Activated naive CD4-positive, alpha-beta T cell treated with anti-CD3 and anti-CD28 coated beads for 36 hours (primary cell): ENCODE measurements at regions not wholly inside any gene's neighbourhood (a gene's known extent, or its start where the extent isn't known, plus 50 kb on each side); places are given as distances from the start of the nearest gene placed in this dataset.

Experiments
- CTCF ChIA-PET: fragments of 350-600 bp; sonication (Branson Sonifier 250); formaldehyde crosslinking; loops from one replicate; lab custom pipeline; 2021; ENCODE audit warnings: antibody characterized with exemption; lab: Charles Lee
- DNase-seq: peaks from one replicate; pipeline ENCODE4 v3.0.0-alpha.2; 2020
- H3K27ac Mint-ChIP-seq: one replicate; pipeline ENCODE4 v1.8.0; 2021; ENCODE audit warnings: mild to moderate bottlenecking, mixed read lengths
- H3K27me3 Mint-ChIP-seq: one replicate; pipeline ENCODE4 v1.8.0; 2021; ENCODE audit warnings: low read depth, mixed read lengths
- H3K36me3 Mint-ChIP-seq: one replicate; pipeline ENCODE4 v1.8.0; 2021; ENCODE audit warnings: low read depth, mixed read lengths
- H3K4me1 Mint-ChIP-seq: one replicate; pipeline ENCODE4 v1.8.0; 2021; ENCODE audit warnings: low read depth, mixed read lengths
- H3K4me3 Mint-ChIP-seq: one replicate; pipeline ENCODE4 v1.8.0; 2021; ENCODE audit warnings: mild to moderate bottlenecking, moderate library complexity, mixed read lengths
- H3K9me3 Mint-ChIP-seq: one replicate; pipeline ENCODE4 v1.8.0; 2021; ENCODE audit warnings: mixed read lengths
- intact Hi-C: fragments of 100-400 bp; cut with micrococcal nuclease; formaldehyde crosslinking; loops from one replicate; pipeline ENCODE4 v1.15.1; 2023

DNA sequence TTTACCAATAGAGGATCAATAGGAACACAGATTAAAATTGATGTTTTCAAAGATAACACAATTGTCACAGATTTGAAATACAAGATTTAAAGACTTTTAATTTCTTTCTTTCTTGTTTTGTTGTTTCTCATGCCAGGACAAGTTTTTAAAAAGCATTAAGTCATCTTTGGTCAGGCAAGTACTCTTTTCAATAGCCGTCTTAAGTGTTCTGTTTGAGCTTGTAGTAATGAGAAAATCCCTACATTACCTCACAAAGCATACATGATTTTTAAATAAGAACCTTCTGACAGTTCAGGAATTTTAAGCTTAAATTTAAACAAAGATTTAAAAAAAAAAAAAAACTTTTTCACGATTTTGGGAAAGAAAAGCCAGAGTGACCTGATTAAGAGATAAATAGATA is 216.3 kb upstream of the PRR20A start:
- CTCF ChIA-PET: no interaction called here
- no peaks in the 10 kb centered on the region for H3K27me3 Mint-ChIP-seq
- no peak overlapping the region for H3K4me3 Mint-ChIP-seq
- no peaks in the 10 kb centered on the region for H3K36me3 Mint-ChIP-seq
- no peak overlapping the region for H3K27ac Mint-ChIP-seq
- H3K4me1 Mint-ChIP-seq: no peaks in the 10 kb centered on the region
- intact Hi-C loops: no loop called here
- peaks cover 6% of the 10 kb centered on the region for H3K9me3 Mint-ChIP-seq
- DNase-seq: no peak

DNA sequence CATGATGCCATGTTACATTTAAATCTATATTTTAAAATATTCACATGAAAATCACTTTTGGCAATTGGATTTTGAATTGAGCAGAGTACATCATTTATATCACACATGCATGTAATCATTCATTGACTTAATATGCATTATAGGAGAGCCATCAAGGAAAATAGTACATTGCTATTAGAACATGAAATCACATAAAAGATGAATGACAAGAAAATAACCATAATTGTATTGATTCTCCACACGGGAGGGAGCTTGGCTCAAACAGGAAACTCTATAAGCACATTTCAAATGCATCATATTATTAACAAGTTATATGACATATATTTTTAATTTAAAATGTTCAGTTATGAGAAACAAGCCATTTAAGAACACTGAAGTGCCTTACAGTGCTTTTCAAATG is 208.6 kb upstream of the PRR20A start:
- Mint-ChIP-seq H3K27me3 (no peaks in the 10 kb centered on the region), H3K4me1 (no peaks in the 10 kb centered on the region), H3K36me3 (no peaks in the 10 kb centered on the region), H3K27ac (no peak overlapping the region), H3K9me3 (peaks cover 16% of the 10 kb centered on the region), H3K4me3 (no peak overlapping the region)
- no peak for DNase-seq
- intact Hi-C loops: no loop called here
- CTCF ChIA-PET: no interaction called here

DNA sequence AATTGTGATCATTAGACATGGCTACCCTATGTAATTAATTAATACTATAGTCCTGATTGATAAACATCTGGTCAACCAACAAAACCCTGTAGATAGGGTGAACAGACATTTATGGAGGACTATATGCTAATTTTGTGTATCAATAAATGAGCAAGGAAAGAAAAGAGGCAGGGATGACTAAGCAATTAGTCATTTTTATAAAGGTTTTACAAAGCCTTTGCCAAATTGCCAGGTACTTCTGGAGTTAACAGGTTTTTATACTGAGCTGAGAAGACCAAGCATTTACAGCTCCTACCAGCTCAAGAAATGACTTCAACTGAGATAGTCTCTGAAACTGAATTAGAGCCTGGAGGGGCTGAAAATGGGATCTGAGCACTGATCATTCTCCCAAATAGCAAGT is 186.8 kb upstream of the PRR20A start:
- Mint-ChIP-seq H3K27me3 (no peaks in the 10 kb centered on the region), H3K9me3 (no peaks in the 10 kb centered on the region), H3K27ac (no peak overlapping the region), H3K4me1 (no peaks in the 10 kb centered on the region), H3K36me3 (no peaks in the 10 kb centered on the region), H3K4me3 (no peak overlapping the region)
- intact Hi-C loops: no loop called here
- no peak for DNase-seq
- CTCF ChIA-PET: no interaction called here

DNA sequence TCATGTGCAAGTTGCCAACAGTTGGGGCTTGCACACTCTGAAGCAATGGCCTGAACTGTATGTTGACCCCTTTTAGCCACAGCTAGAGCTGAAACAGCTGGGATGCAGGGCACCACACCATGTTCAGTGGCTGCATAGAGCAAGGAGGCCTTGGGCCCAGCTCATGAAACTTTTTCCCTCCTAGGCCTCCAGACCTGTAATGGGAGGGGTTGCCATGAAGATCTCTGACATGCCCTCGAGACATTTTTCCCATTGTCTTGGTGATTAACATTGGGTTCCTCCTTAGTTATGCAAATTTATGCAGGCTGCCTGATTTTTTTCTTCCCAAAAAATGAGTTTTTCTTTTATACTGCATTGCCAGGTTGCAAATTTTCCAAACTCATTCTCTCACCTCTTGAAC is 165.1 kb upstream of the PRR20A start:
- no peaks in the 10 kb centered on the region for H3K27me3 Mint-ChIP-seq
- H3K9me3 Mint-ChIP-seq: peaks cover 7% of the 10 kb centered on the region
- H3K27ac Mint-ChIP-seq: no peak overlapping the region
- no peak for DNase-seq
- H3K4me3 Mint-ChIP-seq: no peak overlapping the region
- no peaks in the 10 kb centered on the region for H3K36me3 Mint-ChIP-seq
- intact Hi-C loops: no loop called here
- no peaks in the 10 kb centered on the region for H3K4me1 Mint-ChIP-seq
- CTCF ChIA-PET: no interaction called here

DNA sequence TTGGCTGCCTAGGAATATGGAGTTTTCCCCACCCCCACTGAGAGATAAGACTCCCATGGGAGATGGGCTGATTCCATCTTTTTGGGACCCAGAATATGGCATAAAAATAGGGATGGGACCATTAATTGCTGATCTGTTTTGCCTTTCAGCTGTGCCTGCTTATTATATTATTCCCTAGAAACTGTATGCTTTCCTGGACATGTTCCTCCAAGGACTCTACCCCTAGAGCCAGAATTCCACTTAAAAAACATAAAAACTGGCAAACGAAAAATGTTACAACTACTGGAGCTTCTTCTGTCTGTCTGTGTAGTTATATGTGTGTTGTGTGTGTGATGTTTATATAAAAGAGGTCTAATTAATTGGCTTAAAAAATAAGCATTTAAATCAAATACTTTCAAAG is 159.9 kb upstream of the PRR20A start:
- no peak overlapping the region for H3K27ac Mint-ChIP-seq
- H3K4me3 Mint-ChIP-seq: no peak overlapping the region
- CTCF ChIA-PET: no interaction called here
- no peak for DNase-seq
- no peaks in the 10 kb centered on the region for H3K27me3 Mint-ChIP-seq
- intact Hi-C loops: no loop called here
- H3K9me3 Mint-ChIP-seq: peaks cover 2% of the 10 kb centered on the region
- H3K4me1 Mint-ChIP-seq: no peaks in the 10 kb centered on the region
- H3K36me3 Mint-ChIP-seq: no peaks in the 10 kb centered on the region

DNA sequence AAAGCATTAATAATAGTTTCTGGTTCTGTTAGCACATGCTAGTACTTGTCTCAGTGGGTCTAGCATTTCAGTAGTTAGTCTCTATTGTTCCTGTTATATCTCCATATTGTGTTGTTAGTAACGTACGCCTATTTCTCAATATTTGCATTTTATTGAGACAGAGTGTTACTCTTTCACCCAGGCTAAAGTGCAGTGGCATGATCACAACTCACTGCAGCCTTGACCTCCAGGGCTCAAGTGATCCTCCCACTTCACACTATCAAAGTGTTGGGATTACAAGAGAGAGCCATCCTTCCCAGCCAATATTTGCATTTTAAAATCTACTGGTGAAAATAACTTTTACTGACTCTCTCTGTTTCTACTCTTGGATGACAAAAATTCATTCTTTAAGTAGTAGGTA is 154.6 kb upstream of the PRR20A start:
- H3K27ac Mint-ChIP-seq: no peak overlapping the region

DNA sequence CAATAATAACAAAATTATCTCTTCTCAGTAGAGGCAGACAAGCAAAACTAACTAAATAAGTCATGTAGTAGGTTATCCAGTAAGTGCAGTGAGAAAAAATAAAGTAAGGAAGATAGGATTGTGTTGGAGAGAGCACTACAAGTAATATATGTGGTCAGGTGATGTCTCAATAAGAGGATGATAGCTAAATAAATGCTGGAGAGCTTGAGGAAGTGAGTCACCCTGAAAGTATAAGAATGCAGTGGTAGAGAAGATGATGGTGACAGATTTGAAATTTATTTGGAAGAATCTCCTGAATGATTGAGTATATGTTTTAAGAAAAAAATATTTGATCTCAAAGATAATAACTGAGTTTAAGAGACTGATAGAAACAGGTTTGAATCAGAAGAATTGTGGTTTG is 152.2 kb upstream of the PRR20A start:
- Mint-ChIP-seq H3K4me1 (no peaks in the 10 kb centered on the region), H3K27me3 (no peaks in the 10 kb centered on the region), H3K4me3 (no peak overlapping the region), H3K36me3 (no peaks in the 10 kb centered on the region), H3K9me3 (peaks cover 6% of the 10 kb centered on the region), H3K27ac (no peak overlapping the region)
- CTCF ChIA-PET: no interaction called here
- intact Hi-C loops: no loop called here
- DNase-seq: no peak

More for the DNA sequence above, 154.6 kb upstream of the PRR20A start:
- H3K9me3 Mint-ChIP-seq: peaks cover 6% of the 10 kb centered on the region
- intact Hi-C loops: no loop called here
- no peaks in the 10 kb centered on the region for H3K4me1 Mint-ChIP-seq
- H3K27me3 Mint-ChIP-seq: no peaks in the 10 kb centered on the region
- no peaks in the 10 kb centered on the region for H3K36me3 Mint-ChIP-seq
- DNase-seq: no peak
- no peak overlapping the region for H3K4me3 Mint-ChIP-seq
- CTCF ChIA-PET: no interaction called here

DNA sequence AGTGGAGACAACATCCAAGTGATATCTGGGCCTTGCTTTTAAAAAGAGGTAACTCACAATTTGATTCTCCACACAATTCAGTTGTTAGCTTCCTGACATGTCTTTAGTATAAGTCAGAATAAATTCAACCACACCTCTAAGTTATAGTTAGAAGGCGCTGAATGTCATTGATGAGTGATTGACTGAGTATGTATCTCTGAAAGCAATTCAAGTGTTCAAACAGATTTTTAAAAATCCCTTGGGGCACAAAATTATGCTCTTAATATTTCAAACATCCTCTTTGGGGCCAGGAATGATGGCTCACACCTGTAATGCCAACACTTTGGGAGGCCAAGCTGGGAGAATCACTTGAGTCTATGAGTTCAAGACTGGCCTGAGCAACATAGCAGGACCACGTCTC is 137.0 kb upstream of the PRR20A start:
- Mint-ChIP-seq H3K27ac (no peak overlapping the region), H3K9me3 (peaks cover 2% of the 10 kb centered on the region), H3K27me3 (no peaks in the 10 kb centered on the region), H3K4me1 (no peaks in the 10 kb centered on the region), H3K4me3 (no peak overlapping the region), H3K36me3 (no peaks in the 10 kb centered on the region)
- intact Hi-C loops: no loop called here
- no peak for DNase-seq
- CTCF ChIA-PET: no interaction called here

DNA sequence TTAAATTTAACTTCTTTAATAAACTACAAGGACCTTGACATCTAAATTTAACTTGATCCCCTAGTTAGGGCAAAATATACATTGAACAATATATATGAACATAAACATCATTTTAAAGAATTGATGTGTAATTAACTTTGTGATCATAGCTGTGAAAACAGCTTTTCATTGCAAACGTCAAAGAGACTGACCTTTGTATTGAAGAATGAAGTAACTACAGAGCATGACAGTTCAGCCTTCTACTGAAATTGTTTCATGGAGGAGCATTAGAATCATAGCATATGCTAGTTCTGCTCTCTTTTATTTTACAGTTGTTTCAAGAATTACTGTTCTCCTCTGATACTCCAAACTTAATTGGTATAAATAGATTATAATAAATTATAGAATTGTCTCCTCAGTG is 123.4 kb upstream of the PRR20A start:
- H3K27ac Mint-ChIP-seq: no peak overlapping the region
- H3K4me1 Mint-ChIP-seq: no peaks in the 10 kb centered on the region
- H3K4me3 Mint-ChIP-seq: no peak overlapping the region
- intact Hi-C loops: no loop called here
- no peaks in the 10 kb centered on the region for H3K36me3 Mint-ChIP-seq
- no peaks in the 10 kb centered on the region for H3K27me3 Mint-ChIP-seq
- CTCF ChIA-PET: no interaction called here
- DNase-seq: no peak
- H3K9me3 Mint-ChIP-seq: peaks cover 8% of the 10 kb centered on the region

DNA sequence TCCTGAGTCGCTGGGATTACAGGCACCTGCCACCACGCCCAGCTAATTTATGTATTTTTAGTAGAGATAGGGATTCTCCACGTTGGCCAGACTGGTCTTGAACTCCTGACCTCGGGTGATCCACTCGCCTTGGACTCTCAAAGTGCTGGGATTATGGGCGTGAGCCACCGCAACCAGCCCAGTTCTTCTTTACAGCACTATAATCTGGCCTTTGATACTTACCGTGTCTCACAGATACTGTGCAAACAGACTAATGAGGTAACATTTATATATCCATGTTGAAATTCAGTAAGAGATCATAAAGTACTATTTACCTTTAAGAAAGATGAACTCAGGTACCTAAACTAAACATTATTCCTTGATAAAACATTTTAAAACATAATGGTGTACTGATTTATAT is 121.8 kb upstream of the PRR20A start:
- H3K36me3 Mint-ChIP-seq: no peaks in the 10 kb centered on the region
- CTCF ChIA-PET: no interaction called here
- no peak overlapping the region for H3K27ac Mint-ChIP-seq
- H3K4me3 Mint-ChIP-seq: no peak overlapping the region
- no peak for DNase-seq
- peaks cover 12% of the 10 kb centered on the region for H3K9me3 Mint-ChIP-seq
- no peaks in the 10 kb centered on the region for H3K27me3 Mint-ChIP-seq
- intact Hi-C loops: no loop called here
- H3K4me1 Mint-ChIP-seq: no peaks in the 10 kb centered on the region

DNA sequence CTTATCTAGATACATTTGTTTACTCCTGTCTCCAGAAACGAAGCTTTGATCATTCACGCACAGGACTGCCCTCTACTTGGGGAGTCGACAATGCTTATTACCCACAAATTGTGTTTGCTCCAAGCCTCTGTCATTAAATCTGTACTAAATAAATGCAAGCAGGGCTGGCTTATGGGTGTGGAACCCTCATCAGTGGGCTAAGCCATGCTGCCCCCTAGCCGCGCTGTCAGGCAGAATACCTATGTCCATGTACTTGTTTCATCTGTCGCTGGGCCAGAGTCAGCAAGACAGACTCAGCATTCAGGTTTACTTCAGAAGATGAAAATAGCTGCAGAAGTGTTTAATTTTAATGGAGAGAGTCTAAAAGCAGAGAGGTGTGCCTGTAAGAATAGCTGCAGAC is 110.0 kb upstream of the PRR20A start:
- Mint-ChIP-seq H3K27ac (no peak overlapping the region), H3K4me1 (no peaks in the 10 kb centered on the region), H3K4me3 (no peak overlapping the region), H3K27me3 (no peaks in the 10 kb centered on the region), H3K9me3 (peaks cover 8% of the 10 kb centered on the region), H3K36me3 (no peaks in the 10 kb centered on the region)
- CTCF ChIA-PET: no interaction called here
- DNase-seq: no peak
- intact Hi-C loops: no loop called here

DNA sequence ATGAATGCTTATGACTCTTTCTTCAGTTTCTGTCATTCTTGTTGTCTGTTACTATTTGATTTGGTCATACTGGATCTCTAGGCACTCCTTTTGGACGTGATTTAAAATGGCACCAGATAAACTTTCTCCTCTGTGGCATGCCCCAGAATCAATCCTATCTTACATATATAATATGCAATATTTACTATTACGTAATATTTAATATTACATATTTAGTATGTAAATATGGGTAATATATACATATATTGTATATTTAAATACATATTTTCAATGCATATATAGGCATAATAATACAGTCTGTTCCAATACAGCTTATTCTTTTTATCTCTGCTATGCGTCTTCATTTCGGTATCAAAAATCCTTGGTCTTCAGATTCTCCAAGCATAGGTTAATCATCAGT is 104.4 kb upstream of the PRR20A start:
- Mint-ChIP-seq H3K27ac (no peak overlapping the region), H3K27me3 (no peaks in the 10 kb centered on the region), H3K36me3 (no peaks in the 10 kb centered on the region), H3K4me1 (no peaks in the 10 kb centered on the region), H3K9me3 (peaks cover 2% of the 10 kb centered on the region), H3K4me3 (no peak overlapping the region)
- DNase-seq: no peak
- intact Hi-C loops: no loop called here
- CTCF ChIA-PET: no interaction called here

DNA sequence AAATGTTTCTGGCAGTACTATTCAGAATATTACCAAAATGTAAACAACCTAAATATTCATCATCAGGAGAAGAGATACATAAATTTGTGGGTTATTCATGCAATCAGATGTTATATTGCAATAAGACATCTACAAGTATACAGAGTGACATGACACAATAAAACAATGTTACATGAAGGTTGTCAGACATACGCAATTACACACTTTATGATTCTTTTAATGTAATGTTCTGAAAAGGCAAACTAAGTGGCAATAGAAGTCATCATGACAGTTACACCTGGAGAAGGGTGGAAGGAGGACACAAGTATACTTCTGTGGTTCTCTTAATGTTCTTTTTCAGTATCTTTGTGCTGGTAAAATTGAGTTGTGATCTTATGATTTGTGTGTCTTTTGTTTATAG is 95.8 kb upstream of the PRR20A start:
- DNase-seq: no peak
- H3K4me3 Mint-ChIP-seq: no peak overlapping the region
- intact Hi-C loops: no loop called here
- CTCF ChIA-PET: no interaction called here
- no peaks in the 10 kb centered on the region for H3K4me1 Mint-ChIP-seq
- H3K36me3 Mint-ChIP-seq: no peaks in the 10 kb centered on the region
- H3K27me3 Mint-ChIP-seq: no peaks in the 10 kb centered on the region
- H3K27ac Mint-ChIP-seq: no peak overlapping the region
- peaks cover 20% of the 10 kb centered on the region for H3K9me3 Mint-ChIP-seq
